HG03039 (cell line): ENCODE measurements at regions not wholly inside any gene's neighbourhood (a gene's known extent, or its start where the extent isn't known, plus 50 kb on each side); places are given as distances from the start of the nearest gene placed in this dataset.

Source experiments
- ATAC-seq: cut with Tn5 transposase; IDR thresholded peaks from one replicate; pipeline ENCODE4 v1.9.1; 2021; ENCODE audit warnings: mild to moderate bottlenecking, moderate library complexity; ENCODE audit not compliant: unreplicated experiment

DNA sequence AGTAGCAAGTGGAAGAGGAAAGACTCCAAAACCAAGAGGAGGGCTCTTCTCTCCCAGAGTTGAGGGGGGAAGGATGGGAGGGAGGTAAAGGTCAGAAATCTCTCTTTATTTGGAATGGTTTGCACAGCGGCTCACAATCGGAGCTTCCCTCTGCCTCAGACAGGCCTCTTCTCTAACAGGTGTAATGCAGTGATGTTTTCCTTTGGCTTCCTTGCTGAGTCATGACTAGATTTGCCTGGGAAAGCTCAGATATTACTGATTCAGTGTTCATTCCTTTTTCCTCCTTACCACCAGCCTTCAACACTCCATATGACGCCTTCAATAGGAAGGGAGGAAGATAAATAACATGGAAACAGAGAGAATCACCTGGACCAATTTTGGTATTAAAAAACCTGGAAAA is 136.6 kb downstream of the RNF152 start:
- no peak for ATAC-seq

DNA sequence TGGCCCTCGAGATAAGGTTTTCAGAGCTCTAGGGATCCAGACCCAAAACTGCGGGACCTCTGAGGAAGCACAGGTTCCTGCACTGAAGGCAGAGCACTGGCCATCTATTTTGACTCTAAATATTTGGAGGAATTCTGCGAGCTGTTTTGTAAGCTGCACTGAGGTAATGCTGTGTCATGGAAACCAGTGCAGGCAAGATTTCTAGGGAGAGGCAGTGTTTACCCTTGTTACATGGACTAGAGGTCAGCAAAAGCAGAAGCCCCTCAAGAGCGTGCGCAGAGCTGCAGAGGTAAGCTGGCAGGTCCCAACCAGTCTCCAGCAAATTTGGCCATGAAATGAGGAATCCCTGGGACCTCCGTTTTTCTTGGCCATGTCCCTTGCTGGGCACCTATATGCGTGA is 137.3 kb downstream of the RNF152 start:
- no peak for ATAC-seq

DNA sequence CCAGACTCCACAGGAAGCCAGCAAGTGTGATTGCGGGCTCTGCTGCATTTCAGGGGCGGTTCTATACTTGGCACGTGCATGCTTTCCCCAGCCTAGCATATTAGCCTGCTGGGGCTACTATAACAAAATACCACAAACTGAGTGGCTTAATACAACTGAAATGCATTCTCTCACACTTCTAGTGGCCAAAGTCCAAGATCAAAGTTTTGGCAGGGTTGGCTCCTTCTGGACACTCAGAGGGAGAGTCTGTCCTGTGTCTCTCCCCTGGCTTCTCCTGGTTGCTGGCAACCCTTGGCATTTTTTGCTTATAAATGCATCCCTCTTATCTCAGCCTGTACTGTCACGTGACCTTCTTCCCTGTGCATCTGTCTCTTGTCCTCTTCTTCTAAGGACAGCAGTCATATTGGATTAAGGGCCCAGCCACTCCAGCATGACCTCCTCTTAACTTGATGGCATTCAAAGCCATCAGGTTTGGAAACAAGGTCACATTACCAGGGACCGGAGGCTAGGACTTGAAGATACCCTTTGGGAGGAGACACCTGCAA is 138.7 kb downstream of the RNF152 start:
- no peak for ATAC-seq

DNA sequence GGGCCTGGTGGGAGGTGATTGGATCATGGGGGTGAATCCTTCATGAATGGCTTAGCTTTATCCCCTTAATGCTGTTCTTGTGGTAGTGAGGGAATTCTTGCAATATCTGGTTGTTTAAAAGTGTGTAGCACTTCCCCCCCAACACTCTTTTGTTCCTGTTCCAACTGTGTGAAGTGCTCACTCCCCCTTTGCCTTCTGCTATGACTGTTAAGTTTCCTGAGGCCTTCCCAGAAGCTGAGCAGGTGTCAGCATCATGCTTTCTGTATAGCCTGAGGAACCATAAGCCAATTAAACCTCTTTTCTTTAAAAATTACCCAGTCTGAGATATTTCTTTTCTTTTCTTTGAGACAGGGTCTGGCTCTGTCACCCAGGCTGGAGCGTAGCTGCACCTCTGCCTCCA is 139.4 kb downstream of the RNF152 start:
- no peak for ATAC-seq

DNA sequence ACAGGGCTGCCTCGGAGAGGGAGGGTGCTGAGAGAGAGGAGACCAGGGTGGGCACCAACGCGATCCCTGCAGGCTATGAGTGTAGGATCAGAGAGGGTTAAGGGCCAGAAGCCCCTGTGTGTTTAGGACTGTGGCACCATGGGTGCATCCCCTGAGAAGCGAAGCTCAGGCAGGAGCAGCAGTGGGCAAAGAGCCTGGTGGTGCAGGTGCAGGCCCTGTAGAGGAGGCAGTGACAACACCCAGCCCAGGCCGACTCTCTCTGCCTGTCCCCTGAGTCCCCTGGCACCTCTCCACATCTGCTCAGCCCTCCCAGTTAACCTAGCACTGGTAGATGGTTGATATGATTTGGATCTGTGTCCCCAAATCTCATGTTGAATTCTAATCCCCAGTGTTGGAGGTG is 139.8 kb downstream of the RNF152 start:
- ATAC-seq: no peak

DNA sequence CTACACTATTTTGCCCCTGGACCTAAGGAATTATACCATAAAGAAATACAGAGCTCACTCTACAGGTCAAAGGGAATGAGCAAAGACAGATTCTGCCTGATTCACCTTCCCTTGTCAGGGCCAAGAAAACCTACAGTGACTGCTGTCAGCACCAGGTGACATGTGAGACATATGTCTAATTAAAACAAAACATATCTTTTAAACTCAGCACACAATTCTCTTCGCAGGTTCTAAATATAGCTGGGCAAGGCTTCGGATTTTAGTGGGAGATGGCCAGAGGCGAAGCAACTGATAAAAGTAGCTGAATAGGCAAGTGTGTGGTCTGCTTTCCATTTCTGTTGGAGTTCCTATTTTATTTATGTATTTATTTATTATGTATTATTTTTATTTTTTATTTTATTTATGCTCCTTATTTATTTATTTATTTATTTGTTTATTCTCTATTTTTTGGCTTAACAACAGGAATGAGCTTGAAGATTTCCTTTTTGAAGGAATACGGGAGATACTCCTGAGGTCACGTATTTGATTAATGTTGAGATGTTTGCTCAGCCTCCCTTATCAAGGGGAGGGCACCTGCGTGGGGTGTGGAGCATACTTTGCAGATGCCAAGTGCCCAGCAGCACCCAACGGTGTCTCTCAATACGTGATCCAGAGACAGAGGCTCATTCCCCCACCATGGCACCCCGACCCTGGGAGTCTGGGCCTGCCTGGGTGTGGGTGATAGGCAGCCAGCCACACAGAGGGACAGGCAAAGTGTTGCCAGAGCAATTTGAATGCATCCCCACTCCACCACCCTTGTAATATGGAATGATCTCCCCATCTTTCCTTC is 141.8 kb downstream of the RNF152 start:
- no peak for ATAC-seq

DNA sequence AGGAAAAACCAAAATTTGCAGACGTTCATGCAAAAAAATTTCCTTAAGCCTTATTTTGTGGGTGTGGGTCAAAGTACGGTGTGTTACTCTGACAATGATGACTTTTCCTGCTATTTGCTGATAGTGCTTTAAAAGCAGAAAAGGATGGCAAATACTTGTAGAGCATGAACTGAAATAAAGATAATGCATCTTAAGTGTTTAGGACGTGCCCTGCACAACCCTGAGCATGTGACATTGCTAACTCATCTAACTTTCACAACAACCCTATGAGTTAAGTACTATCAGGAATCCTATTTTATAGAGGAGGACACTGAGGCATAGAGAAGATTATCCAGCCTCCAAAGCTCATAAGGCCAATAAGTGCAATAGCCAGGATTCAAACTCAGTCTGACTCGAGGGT is 143.3 kb downstream of the RNF152 start:
- ATAC-seq: no peak

DNA sequence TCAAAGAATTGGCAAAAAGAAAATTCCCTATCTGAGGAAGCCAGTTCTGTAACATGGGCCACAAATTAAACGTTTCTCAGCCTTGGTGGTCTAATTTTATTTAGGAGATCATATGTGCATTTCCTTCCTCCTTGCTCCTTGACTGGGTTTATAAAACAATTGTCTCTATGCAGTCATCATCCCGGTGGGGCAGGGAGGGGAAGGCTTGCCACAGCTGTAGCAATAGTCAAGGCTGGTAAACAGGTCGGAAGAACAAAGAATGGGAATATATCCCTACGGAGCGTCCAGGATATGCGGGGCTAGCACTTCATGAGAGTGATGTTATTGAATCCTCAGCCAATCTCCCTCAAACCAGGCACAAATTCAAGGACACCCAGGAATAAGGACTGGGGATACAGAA is 143.8 kb downstream of the RNF152 start:
- no peak for ATAC-seq

DNA sequence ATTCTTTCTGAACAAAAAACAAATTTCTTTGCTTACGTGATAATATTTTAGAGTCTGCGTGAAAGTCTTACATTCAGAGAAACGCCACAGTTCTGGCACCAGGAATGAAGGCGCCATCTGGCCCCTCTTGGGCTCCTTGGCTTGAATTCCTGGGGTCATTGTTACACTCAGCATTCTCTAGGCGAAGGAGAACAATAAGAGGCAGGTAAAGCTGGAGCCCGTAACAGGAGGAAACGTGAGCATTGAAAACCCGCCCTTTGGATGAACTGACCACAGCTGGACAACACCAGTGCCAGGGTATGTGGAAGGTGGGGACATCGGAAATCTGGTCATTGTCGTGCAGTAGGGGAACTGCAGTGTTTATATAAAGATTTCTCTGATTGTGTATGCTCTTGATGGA is 144.8 kb downstream of the RNF152 start:
- ATAC-seq: no peak

DNA sequence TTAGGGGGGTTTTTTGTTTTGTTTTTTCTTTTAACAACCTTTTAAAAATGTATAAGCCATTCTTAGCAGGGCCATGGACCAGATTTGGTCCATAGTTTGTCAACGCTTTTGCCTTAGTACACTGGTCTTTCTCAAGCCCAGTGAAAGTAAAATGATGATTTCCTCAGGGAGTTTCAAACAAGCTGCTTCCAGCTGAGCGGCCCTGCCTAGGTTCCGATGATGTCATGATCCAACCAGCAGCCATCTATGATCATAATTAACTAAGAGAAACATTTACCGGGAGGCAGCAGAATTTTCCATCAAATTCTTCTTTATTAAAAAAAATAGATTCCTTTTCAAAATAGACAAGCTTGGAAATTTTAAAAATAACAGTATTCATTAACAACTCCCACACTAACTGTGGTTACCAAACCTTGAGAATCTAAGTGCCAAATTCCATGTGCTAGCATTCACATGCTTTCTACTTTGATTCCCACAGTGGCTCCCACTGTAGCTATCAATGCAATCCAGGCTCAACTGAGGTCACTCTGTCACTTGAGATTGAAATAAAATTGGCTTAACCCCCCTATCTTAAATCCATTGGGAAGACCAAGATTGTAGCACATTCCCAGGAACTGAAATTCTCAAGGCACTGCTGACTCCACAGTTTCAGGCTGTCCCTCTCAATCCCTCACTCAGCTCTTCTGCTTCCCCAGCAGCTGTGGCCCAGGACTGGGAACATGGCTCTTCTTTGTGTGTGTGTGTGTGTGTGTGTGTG is 148.9 kb downstream of the RNF152 start:
- no peak for ATAC-seq

DNA sequence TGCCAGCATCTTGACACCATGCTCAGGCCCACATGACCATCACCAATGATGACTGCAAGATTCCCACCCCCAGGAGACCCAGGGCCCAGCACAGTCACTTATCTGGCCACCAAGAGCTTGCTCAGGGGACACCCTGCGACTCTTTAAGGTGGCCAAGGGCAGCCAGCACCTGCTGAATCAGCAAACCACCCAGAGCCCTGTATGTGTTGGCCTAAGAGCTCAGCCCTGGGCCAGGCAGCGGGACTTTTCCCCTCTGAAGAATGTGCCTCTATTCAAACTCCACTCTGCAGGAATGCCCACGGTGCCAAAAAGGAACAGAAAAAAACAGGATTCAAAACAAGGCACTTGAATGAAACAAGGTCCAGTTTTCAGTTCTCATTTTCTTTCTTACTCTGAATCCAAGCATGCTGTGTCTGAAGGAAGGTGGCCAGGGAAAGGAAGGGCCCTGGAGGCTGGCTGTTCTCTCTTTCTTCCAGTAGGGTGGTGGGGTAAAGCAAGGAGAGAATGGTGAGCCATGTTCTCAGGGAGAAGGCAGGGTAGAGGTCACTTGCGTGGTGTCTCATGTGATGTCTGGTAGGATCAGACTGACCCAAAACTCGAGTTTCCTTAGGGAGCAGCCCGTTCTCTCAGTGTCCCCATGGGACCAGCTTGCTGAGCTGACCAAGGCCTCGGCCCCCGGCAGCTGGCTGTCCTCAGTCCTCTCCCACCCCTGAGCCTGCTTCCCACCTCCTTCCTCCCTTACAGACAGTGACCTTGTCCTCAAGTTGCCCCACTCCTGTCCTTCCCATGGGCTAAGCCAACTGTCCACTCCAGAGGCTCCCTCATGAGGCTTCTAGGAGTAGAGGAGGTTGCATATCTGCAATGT is 150.0 kb downstream of the RNF152 start:
- ATAC-seq: no peak

DNA sequence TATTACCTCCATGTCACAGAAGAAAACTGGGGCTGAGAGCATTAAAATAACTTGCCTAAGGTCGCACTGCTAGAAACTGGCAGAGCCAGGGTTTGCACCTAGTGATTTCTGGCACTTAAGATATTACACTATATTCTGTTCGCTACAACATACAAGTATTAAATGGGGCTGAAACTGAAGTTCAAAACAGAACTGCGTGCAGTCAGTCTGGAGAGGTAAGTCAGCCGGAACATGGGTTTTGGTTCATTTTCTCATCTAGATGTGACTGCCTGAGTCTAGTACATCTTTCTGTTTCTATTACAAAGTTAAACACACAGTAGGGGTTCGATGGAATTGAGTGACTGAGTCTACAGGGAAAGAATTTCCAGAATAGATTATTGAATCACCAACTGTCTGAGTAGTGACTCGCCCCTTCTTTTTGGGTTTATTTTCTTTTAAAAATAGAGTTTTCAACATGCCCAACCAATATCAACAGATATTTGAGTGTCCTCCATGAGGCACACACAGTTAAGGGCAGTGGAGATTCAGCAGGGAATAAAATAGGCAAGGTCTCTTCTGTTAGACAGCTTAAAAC is 150.8 kb downstream of the RNF152 start:
- no peak for ATAC-seq

DNA sequence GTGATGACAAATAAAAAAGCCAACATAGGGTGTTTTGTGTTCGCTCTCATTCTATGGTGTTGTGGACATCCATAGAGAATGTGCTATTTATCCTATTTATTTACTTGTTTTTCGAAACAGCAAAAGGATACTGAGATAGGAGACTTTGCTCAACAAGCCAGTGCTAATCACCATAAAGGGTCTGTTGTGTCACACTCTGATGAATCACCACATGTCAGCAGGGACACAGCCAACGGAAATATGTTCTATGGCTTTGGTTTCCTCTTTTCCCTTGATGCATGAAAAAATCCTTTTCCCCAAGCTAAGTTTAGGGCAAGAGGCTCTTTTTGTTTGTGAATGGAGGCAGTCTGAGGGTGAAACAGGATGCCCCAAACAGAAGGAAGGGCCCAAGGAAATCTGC is 154.3 kb downstream of the RNF152 start:
- no peak for ATAC-seq

DNA sequence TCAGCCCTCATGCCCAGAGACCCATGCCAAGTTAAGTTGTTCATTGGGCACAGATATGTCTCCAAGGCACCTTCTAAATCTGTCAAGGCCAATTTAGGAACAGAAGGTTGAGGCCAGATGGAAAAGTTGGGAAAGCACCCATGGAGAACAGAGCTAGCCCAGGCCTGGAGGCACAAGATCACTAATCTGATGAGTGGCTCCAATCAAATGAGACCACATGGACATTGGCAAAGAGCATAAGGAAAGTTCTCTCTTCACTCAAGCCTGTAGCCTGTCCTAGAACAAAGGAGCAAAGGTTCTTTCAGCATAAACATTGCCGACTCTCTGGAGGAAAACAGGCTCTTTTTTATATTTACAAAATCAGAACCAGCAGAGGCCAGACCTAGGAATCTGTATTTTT is 154.8 kb downstream of the RNF152 start:
- ATAC-seq: no peak

DNA sequence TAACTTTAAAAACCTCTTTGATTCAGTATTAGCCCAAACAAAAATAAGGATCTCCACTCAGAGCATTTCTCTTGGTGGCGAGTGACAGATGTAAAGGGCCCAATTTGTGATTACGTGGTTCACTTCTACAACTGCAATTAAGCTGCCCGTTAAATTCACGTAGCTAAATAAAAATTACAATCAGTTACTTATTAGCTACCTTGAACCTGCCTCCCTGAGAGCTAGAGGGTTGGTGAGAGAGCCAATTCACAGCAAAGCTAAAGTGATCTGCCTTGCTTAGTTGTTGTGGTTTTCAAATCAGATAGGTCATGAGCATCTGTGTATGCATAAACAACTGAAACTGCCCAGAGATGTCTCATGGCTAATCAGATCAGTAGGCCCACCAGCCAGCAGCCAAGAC is 156.7 kb downstream of the RNF152 start:
- ATAC-seq: no peak

DNA sequence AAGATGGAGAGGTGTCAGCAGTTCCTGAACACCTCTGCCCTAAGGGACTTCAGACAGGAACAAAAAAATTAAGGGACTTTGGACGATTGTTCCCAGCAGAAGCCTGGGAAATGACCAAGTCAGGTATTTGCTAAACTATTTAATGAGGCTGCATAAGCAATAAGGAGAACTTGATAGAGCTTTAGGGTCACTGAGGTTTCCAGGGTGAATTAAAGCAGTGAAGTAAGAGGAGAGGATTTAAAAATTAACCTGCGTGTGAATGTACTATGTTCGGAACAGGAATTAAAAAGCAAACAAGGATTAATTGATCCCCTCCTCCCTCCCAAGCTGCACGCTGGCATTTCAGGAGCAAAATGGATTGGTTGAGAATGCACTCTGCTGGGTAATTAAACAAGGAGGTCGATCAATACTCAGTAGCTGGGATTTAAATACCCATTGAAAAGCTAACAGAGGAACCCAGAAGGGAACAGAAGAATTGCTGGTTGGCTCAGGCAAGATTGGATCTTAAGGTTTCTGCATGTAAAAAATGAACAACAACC is 157.2 kb downstream of the RNF152 start:
- ATAC-seq: no peak

DNA sequence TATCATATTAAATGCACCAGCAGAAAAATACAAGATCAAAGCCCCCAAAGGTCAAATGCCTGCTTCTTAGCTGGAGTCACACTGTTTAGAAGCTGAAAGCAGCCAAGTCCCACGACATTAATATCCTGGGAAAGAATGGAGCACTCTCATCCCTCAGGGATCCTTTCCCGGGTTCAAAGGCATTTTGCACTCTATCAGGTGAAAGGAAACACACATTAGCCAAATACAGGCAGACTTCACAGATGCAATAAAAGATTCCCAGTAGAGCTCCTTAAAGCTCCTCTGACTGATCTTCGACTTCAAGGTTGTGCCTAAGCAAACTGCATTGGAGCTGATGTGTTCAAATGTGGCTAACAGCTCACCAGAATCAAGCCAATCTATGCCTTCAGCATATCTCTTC is 158.4 kb downstream of the RNF152 start:
- ATAC-seq: no peak

DNA sequence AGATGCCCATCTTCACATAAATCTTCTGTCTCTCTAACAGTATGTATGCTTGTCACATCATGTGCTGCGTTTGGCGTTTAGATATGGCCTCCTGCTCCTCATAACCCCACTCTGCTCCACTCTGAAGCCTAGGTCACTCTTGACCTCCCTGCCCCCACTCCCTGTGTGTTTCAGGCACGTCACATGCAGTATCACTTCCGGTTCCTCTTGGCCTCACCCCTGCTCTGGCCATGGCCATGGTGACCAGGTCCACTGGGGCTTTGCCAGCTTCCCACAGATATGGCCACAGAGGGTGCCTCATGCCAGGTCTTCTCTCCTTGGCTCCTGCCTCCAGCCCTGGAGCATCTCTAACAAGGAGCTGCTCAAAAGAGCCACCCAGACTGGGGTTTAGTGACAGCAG is 160.0 kb downstream of the RNF152 start:
- ATAC-seq: no peak

DNA sequence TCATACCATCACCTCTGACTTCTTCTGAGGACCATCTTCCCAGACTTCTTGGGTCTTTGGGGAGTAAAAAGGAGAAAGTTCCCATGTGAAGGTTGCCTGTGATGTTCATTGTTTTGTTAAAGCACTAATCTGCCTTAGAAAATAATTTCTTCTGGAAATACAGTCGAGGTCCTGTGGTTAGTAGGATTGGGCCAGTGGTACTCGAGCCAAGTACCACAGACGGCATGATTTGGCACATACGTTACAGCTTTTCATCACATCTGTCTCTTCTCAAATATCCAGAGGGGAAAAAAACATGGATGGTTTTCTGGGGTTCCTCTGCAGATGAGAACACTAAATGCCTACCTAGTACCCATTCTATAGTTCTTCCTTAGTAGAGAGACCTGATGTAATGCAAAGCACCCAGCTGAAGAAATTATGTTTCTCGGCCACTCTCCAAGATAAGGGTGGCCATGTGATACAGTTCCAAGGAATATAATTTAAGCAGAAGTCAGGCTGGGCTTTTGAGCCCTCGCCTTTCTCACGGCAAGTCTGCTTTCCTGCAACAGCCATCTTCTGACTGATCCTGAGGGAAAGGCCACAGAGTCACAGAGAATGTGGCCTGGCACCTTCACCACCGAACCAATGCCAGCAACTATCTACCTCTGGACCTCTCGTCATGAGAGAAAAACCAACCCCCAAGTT is 161.0 kb downstream of the RNF152 start:
- no peak for ATAC-seq

DNA sequence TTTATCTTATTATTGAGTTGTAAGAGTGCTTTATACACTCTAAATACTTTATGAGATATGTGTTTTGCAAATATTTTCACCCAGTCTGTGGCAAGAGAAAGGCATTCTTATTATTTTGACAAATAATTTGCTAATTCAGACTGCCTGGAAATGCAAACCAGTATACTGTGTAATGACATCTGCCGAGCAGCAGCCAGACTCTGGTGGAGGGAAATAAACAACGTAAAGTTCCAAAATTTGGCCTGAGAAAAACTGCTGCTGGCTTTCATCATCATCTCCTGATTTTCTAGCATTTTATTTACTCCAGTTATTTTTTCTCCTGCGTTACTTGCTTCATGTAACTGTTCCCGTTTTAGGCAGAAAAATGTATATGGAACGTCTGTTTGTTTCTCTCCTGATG is 161.6 kb downstream of the RNF152 start:
- ATAC-seq: no peak
